ENCODE measurements at regions not wholly inside any gene's neighbourhood (a gene's known extent, or its start where the extent isn't known, plus 50 kb on each side); places are given as distances from the start of the nearest gene placed in this dataset.

- TF ChIP-seq, protein P1, sequence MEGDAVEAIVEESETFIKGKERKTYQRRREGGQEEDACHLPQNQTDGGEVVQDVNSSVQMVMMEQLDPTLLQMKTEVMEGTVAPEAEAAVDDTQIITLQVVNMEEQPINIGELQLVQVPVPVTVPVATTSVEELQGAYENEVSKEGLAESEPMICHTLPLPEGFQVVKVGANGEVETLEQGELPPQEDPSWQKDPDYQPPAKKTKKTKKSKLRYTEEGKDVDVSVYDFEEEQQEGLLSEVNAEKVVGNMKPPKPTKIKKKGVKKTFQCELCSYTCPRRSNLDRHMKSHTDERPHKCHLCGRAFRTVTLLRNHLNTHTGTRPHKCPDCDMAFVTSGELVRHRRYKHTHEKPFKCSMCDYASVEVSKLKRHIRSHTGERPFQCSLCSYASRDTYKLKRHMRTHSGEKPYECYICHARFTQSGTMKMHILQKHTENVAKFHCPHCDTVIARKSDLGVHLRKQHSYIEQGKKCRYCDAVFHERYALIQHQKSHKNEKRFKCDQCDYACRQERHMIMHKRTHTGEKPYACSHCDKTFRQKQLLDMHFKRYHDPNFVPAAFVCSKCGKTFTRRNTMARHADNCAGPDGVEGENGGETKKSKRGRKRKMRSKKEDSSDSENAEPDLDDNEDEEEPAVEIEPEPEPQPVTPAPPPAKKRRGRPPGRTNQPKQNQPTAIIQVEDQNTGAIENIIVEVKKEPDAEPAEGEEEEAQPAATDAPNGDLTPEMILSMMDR (IDR thresholded peaks at IDR 0.05; ENCODE audit: extremely low read depth, insufficient read depth, missing control alignments), result no peak
- in situ Hi-C loops (cut with MboI; ENCODE audit: low pct_unique_long_range_greater_than_20kb, low sequenced_read_pairs, unreplicated experiment), result no loop called here
- no peak for DNase-seq (ENCODE audit: low spot score)
These were observed 194.0 kb upstream of the MGMT start for GRCh38 chr10:129272866-129273650.

- in situ Hi-C loops (cut with MboI; ENCODE audit: low pct_unique_long_range_greater_than_20kb, low sequenced_read_pairs, unreplicated experiment), result no loop called here
- DNase-seq (ENCODE audit: low spot score), result no peak
- TF ChIP-seq, protein P1 (IDR thresholded peaks at IDR 0.05; ENCODE audit: extremely low read depth, insufficient read depth, missing control alignments), result no peak
These were observed 193.2 kb upstream of the MGMT start for GRCh38 chr10:129273860-129274259.

- TF ChIP-seq, protein P1 (IDR thresholded peaks at IDR 0.05; ENCODE audit: extremely low read depth, insufficient read depth, missing control alignments), result peak; percentile 8
- DNase-seq (ENCODE audit: low spot score), result no peak
- in situ Hi-C loops (cut with MboI; ENCODE audit: low pct_unique_long_range_greater_than_20kb, low sequenced_read_pairs, unreplicated experiment), result no loop called here
These were observed 192.1 kb upstream of the MGMT start for GRCh38 chr10:129274748-129275474.

GRCh38 chr10:129275886-129276285 is 191.2 kb upstream of the MGMT start:
- in situ Hi-C loops (cut with MboI; ENCODE audit: low pct_unique_long_range_greater_than_20kb, low sequenced_read_pairs, unreplicated experiment), result no loop called here
- no peak for DNase-seq (ENCODE audit: low spot score)
- TF ChIP-seq, protein P1 (IDR thresholded peaks at IDR 0.05; ENCODE audit: extremely low read depth, insufficient read depth, missing control alignments), result no peak

DNA sequence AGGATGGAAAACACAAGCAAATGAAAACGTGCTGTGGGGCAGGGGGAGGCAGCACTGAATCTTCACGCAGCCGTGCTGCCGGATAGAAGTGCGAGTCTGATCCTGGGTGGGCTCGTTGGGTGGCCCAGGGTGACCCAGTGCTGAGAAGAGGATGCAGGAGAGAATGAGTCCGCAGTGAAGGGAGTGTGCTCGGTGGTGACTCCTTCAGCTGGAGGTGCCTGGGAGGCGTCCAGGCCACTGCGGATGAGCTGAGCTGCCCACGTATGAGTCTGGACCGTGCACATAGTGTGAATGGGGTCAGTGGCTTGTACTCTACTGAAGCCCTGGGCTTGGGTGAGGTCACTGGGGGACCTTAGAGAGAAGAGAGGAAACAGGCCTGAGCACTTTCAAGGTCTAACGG is 190.0 kb upstream of the MGMT start:
- TF ChIP-seq, protein P1 (IDR thresholded peaks at IDR 0.05; ENCODE audit: extremely low read depth, insufficient read depth, missing control alignments), result no peak
- in situ Hi-C loops (cut with MboI; ENCODE audit: low pct_unique_long_range_greater_than_20kb, low sequenced_read_pairs, unreplicated experiment), result no loop called here
- DNase-seq (ENCODE audit: low spot score), result no peak

- TF ChIP-seq, protein P1 (IDR thresholded peaks at IDR 0.05; ENCODE audit: extremely low read depth, insufficient read depth, missing control alignments), result no peak
- no peak for DNase-seq (ENCODE audit: low spot score)
- in situ Hi-C loops (cut with MboI; ENCODE audit: low pct_unique_long_range_greater_than_20kb, low sequenced_read_pairs, unreplicated experiment), result no loop called here
These were observed 189.2 kb upstream of the MGMT start for GRCh38 chr10:129277841-129278240.
